ENCODE measurements at regions not wholly inside any gene's neighbourhood (a gene's known extent, or its start where the extent isn't known, plus 50 kb on each side); places are given as distances from the start of the nearest gene placed in this dataset.

- Histone ChIP-seq H3K9me3 (no peaks in the 10 kb centered on the region), H3K36me3 (ENCODE audit: low read depth, missing control alignments) (no peaks in the 10 kb centered on the region), H3K27me3 (no peaks in the 10 kb centered on the region), H3K4me3 (no peak overlapping the region), H3K4me1 (no peaks in the 10 kb centered on the region), H3K27ac (no peak overlapping the region)
- 85 to 87% methylated on average over 4 of the region's 4 CpGs for WGBS, 2 donors
- DNase-seq = no peak
- intact Hi-C loops (cut with DNase I; ENCODE audit: low total_unique reads) = no loop called here
- TF ChIP-seq CTCF (IDR thresholded peaks at IDR 0.05) (no peak), POLR2A (IDR thresholded peaks at IDR 0.05) (no peak)
Measured at GRCh38 chr7:25677595-25677994, 449.3 kb upstream of the NPVF start.

DNA sequence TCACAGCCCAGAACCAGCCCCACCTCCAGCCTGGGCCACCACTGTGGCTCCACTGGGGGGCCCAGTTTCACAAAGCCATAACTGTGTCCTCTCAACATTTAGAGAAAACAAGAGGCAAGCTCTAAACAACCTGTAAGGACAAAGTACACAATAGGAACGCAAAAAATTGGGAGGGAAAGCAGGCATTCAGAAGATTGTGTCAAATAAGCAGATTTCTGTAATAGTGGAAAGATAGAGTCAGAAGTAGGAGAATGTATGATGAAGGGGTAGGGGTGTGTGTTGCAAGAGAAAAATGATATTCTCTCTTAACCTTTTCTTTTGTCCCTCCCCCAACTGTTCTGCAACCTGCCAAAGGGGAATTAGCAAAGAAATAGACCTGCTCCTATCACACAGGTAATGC is 449.9 kb upstream of the NPVF start:
- intact Hi-C loops (cut with DNase I; ENCODE audit: low total_unique reads) = no loop called here
- no peaks in the 10 kb centered on the region for H3K9me3 ChIP-seq
- no peak overlapping the region for H3K4me3 ChIP-seq
- no peaks in the 10 kb centered on the region for H3K36me3 ChIP-seq (ENCODE audit: low read depth, missing control alignments)
- no peak overlapping the region for H3K27ac ChIP-seq
- TF ChIP-seq CTCF (IDR thresholded peaks at IDR 0.05) = no peak
- no peak for TF ChIP-seq POLR2A (IDR thresholded peaks at IDR 0.05)
- no peak for DNase-seq
- H3K27me3 ChIP-seq = no peaks in the 10 kb centered on the region
- no peaks in the 10 kb centered on the region for H3K4me1 ChIP-seq
- 97 to 100% methylated on average over 1 of the region's 1 CpG for WGBS, 2 donors

DNA sequence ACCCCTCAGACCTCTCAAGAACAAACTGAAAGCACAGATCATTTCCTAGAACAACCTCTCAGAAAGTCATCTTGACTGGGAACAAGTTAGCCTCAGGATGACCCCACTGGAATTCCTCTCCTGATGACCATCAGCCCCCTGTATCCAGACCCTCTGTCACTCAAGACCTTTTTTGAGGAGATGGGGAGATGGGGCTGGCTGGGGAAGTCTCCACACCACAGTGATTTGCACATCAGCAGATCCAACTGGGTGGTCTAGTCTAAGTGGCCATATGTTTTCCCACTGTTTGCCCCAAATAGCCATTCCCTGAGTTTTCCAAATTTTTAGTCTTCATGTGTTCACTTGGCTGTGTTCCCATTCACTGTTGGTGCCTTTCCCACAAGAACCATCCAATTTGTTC is 452.4 kb upstream of the NPVF start:
- TF ChIP-seq POLR2A (IDR thresholded peaks at IDR 0.05) = no peak
- no peak for TF ChIP-seq CTCF (IDR thresholded peaks at IDR 0.05)
- DNase-seq = no peak
- Histone ChIP-seq H3K4me1 (no peaks in the 10 kb centered on the region), H3K4me3 (no peak overlapping the region), H3K9me3 (no peaks in the 10 kb centered on the region), H3K27me3 (no peaks in the 10 kb centered on the region), H3K27ac (no peak overlapping the region), H3K36me3 (ENCODE audit: low read depth, missing control alignments) (no peaks in the 10 kb centered on the region)
- intact Hi-C loops (cut with DNase I; ENCODE audit: low total_unique reads) = no loop called here

GRCh38 chr7:25684360-25684759 is 456.1 kb upstream of the NPVF start:
- Histone ChIP-seq H3K9me3 (no peaks in the 10 kb centered on the region), H3K4me1 (no peaks in the 10 kb centered on the region), H3K4me3 (no peak overlapping the region), H3K36me3 (ENCODE audit: low read depth, missing control alignments) (no peaks in the 10 kb centered on the region), H3K27ac (no peak overlapping the region), H3K27me3 (no peaks in the 10 kb centered on the region)
- TF ChIP-seq CTCF (IDR thresholded peaks at IDR 0.05) = no peak
- no peak for TF ChIP-seq POLR2A (IDR thresholded peaks at IDR 0.05)
- WGBS, 2 donors = 87 to 91% methylated on average over 4 of the region's 4 CpGs
- DNase-seq = no peak
- intact Hi-C loops (cut with DNase I; ENCODE audit: low total_unique reads) = no loop called here

DNA sequence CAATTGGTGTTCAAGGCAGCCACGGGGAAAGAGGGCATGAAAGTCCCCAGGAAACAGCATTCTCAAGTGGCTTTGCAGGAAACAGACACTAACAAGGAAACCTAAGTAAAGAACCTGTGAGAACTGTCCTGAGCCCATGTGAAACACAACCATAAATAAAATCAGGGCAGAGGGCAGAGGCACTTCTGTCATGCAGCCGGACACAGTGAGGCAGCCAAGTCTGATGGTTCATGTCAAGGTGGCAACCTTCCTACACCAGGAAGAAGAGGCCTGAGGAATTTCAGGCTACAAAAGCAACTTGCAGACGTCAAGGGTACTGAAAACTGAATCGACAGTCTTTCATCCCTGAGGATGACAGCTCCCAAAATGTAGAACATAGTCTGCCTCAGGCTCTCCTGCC is 458.2 kb upstream of the NPVF start:
- no peak overlapping the region for H3K27ac ChIP-seq
- DNase-seq = no peak
- intact Hi-C loops (cut with DNase I; ENCODE audit: low total_unique reads) = no loop called here
- no peak overlapping the region for H3K4me3 ChIP-seq
- no peaks in the 10 kb centered on the region for H3K4me1 ChIP-seq
- 79 to 83% methylated on average over 4 of the region's 4 CpGs for WGBS, 2 donors
- no peak for TF ChIP-seq POLR2A (IDR thresholded peaks at IDR 0.05)
- no peak for TF ChIP-seq CTCF (IDR thresholded peaks at IDR 0.05)
- H3K36me3 ChIP-seq (ENCODE audit: low read depth, missing control alignments) = no peaks in the 10 kb centered on the region
- H3K9me3 ChIP-seq = no peaks in the 10 kb centered on the region
- no peaks in the 10 kb centered on the region for H3K27me3 ChIP-seq

Measured in testis (tissue), 2 donors.